Activated CD4-positive, alpha-beta T cell treated with anti-CD3 and anti-CD28 coated beads, Interleukin-2, amount 10 ng/mL, durations not matched to agents 7 days and 5 days (primary cell): ENCODE measurements at regions not wholly inside any gene's neighbourhood (a gene's known extent, or its start where the extent isn't known, plus 50 kb on each side); places are given as distances from the start of the nearest gene placed in this dataset.

Experiments
- CTCF ChIA-PET: fragments of 350-600 bp; sonication (Branson Sonifier 250); formaldehyde crosslinking; loops from one replicate; lab custom pipeline; 2021; ENCODE audit warnings: antibody characterized with exemption; lab: Charles Lee
- POLR2A ChIA-PET: fragments of 350-600 bp; sonication (Branson Sonifier 250); formaldehyde crosslinking; loops from one replicate; lab custom pipeline; 2021; ENCODE audit warnings: antibody characterized with exemption; lab: Charles Lee
- DNase-seq: peaks from one replicate; pipeline ENCODE4 v3.0.0-alpha.2; 2020
- H3K27ac Mint-ChIP-seq: one replicate; pipeline ENCODE4 v1.8.0; 2021; ENCODE audit warnings: mild to moderate bottlenecking, moderate library complexity, mixed read lengths
- H3K27me3 Mint-ChIP-seq: one replicate; pipeline ENCODE4 v1.8.0; 2021; ENCODE audit warnings: mixed read lengths
- H3K36me3 Mint-ChIP-seq: one replicate; pipeline ENCODE4 v1.8.0; 2021; ENCODE audit warnings: low read depth, mixed read lengths
- H3K4me1 Mint-ChIP-seq: one replicate; pipeline ENCODE4 v1.8.0; 2021; ENCODE audit warnings: mixed read lengths
- H3K4me3 Mint-ChIP-seq: one replicate; pipeline ENCODE4 v1.8.0; 2021; ENCODE audit warnings: mild to moderate bottlenecking, moderate library complexity, mixed read lengths
- H3K9me3 Mint-ChIP-seq: one replicate; pipeline ENCODE4 v1.8.0; 2021; ENCODE audit warnings: mixed read lengths

- Mint-ChIP-seq H3K36me3 (no peaks in the 10 kb centered on the region), H3K27ac (no peak overlapping the region), H3K4me3 (no peak overlapping the region), H3K4me1 (no peaks in the 10 kb centered on the region), H3K9me3 (no peaks in the 10 kb centered on the region), H3K27me3 (no peaks in the 10 kb centered on the region)
- ChIA-PET POLR2A (no interaction called here), CTCF (no interaction called here)
- no peak for DNase-seq
These were observed 279.1 kb upstream of the THRB start for GRCh38 chr3:24773798-24774197.

- H3K4me3 Mint-ChIP-seq, result no peak overlapping the region
- H3K27ac Mint-ChIP-seq, result no peak overlapping the region
- CTCF ChIA-PET, result no interaction called here
- POLR2A ChIA-PET, result no interaction called here
- peaks cover 18% of the 10 kb centered on the region for H3K9me3 Mint-ChIP-seq
- no peak for DNase-seq
- no peaks in the 10 kb centered on the region for H3K4me1 Mint-ChIP-seq
- no peaks in the 10 kb centered on the region for H3K27me3 Mint-ChIP-seq
- no peaks in the 10 kb centered on the region for H3K36me3 Mint-ChIP-seq
These were observed 286.3 kb upstream of the THRB start for GRCh38 chr3:24780991-24781390.

GRCh38 chr3:24781454-24781853 lies 286.8 kb upstream of the THRB start:
- ChIA-PET CTCF (no interaction called here), POLR2A (no interaction called here)
- DNase-seq, result no peak
- no peak overlapping the region for H3K27ac Mint-ChIP-seq
- no peaks in the 10 kb centered on the region for H3K4me1 Mint-ChIP-seq
- H3K9me3 Mint-ChIP-seq, result peaks cover 18% of the 10 kb centered on the region
- no peaks in the 10 kb centered on the region for H3K27me3 Mint-ChIP-seq
- H3K4me3 Mint-ChIP-seq, result no peak overlapping the region
- no peaks in the 10 kb centered on the region for H3K36me3 Mint-ChIP-seq

GRCh38 chr3:24793896-24794295 lies 299.2 kb upstream of the THRB start:
- H3K27ac Mint-ChIP-seq, result no peak overlapping the region
- CTCF ChIA-PET, result no interaction called here
- no peak for DNase-seq
- H3K4me1 Mint-ChIP-seq, result no peaks in the 10 kb centered on the region
- no peaks in the 10 kb centered on the region for H3K27me3 Mint-ChIP-seq
- no peaks in the 10 kb centered on the region for H3K36me3 Mint-ChIP-seq
- H3K9me3 Mint-ChIP-seq, result peaks cover 2% of the 10 kb centered on the region
- H3K4me3 Mint-ChIP-seq, result no peak overlapping the region
- POLR2A ChIA-PET, result no interaction called here

- DNase-seq, result no peak
- ChIA-PET POLR2A (no interaction called here), CTCF (no interaction called here)
- Mint-ChIP-seq H3K27me3 (no peaks in the 10 kb centered on the region), H3K4me3 (no peak overlapping the region), H3K4me1 (no peaks in the 10 kb centered on the region), H3K27ac (no peak overlapping the region), H3K36me3 (no peaks in the 10 kb centered on the region), H3K9me3 (no peaks in the 10 kb centered on the region)
These were observed 308.0 kb upstream of the THRB start for GRCh38 chr3:24802614-24803013.

DNA sequence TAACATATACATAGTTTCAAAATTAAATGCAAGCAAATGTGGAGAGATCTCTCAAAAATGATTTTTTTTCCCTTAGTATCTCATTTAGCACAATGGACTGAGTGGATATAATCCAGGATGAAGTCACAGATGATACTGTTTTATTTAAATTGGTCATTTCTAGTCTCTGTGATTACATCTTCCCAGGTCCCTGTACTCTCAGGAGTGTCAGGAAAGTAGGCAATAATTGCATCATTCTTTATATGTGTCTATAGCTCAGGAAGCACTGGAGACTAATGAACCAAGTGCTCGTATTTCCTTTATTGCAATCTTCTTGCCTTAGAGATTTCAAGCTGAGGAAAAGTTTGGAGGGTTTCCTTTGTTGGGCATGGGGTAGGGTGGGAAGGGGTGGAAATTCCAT lies 309.4 kb upstream of the THRB start:
- Mint-ChIP-seq H3K36me3 (no peaks in the 10 kb centered on the region), H3K4me3 (no peak overlapping the region), H3K27ac (no peak overlapping the region), H3K4me1 (no peaks in the 10 kb centered on the region), H3K9me3 (no peaks in the 10 kb centered on the region), H3K27me3 (no peaks in the 10 kb centered on the region)
- POLR2A ChIA-PET, result no interaction called here
- CTCF ChIA-PET, result no interaction called here
- no peak for DNase-seq

- H3K4me3 Mint-ChIP-seq, result no peak overlapping the region
- H3K9me3 Mint-ChIP-seq, result no peaks in the 10 kb centered on the region
- H3K27me3 Mint-ChIP-seq, result no peaks in the 10 kb centered on the region
- H3K36me3 Mint-ChIP-seq, result no peaks in the 10 kb centered on the region
- no peak overlapping the region for H3K27ac Mint-ChIP-seq
- POLR2A ChIA-PET, result no interaction called here
- no peaks in the 10 kb centered on the region for H3K4me1 Mint-ChIP-seq
- no peak for DNase-seq
- CTCF ChIA-PET, result no interaction called here
These were observed 316.2 kb upstream of the THRB start for GRCh38 chr3:24810881-24811280.

DNA sequence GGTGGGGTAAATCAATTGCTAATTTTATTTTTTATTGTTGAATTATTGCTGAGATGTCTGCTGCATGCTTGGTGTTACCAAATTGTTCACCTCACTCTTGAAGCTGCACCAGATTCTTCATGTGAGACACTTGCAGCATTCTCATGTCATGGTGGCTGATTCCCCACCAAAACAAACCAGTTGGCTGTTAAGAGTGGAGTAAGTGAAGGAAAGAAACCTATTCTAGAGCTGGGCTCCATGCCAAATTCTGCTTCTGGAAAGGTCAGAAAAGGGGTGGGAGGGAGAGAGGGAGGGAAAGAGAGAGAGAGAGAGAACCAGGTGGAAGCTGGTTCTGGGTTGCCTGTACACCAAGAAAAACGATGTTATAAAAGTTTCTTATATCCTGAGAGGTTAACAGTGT lies 317.5 kb upstream of the THRB start:
- Mint-ChIP-seq H3K36me3 (no peaks in the 10 kb centered on the region), H3K4me3 (no peak overlapping the region), H3K4me1 (no peaks in the 10 kb centered on the region), H3K27me3 (no peaks in the 10 kb centered on the region), H3K27ac (no peak overlapping the region), H3K9me3 (no peaks in the 10 kb centered on the region)
- ChIA-PET POLR2A (no interaction called here), CTCF (no interaction called here)
- DNase-seq, result no peak

- H3K27ac Mint-ChIP-seq, result no peak overlapping the region
- POLR2A ChIA-PET, result no interaction called here
- H3K4me1 Mint-ChIP-seq, result no peaks in the 10 kb centered on the region
- H3K4me3 Mint-ChIP-seq, result no peak overlapping the region
- CTCF ChIA-PET, result no interaction called here
- no peaks in the 10 kb centered on the region for H3K36me3 Mint-ChIP-seq
- H3K9me3 Mint-ChIP-seq, result no peaks in the 10 kb centered on the region
- DNase-seq, result no peak
- H3K27me3 Mint-ChIP-seq, result no peaks in the 10 kb centered on the region
These were observed 323.4 kb upstream of the THRB start for GRCh38 chr3:24818055-24818454.

DNA sequence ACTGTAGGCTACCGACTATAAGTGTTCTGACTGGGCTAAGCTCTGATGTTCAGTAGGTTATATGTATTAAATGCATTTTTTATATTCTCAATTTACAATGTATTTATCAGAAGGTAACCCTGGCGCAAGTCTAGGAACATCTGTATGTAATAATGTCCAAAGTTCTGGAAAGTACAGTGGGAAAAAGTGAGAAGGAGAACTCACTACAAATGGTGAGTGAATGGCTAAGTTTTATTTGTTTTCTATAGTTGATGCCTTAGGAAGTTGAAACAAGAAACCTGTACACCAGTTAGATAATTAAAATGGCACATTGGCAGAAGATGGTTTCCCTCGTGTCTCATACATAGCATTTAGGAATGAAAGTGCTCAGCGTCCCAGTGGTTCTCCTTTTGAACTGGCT lies 333.4 kb upstream of the THRB start:
- no peak for DNase-seq
- H3K27me3 Mint-ChIP-seq, result peaks cover 25% of the 10 kb centered on the region
- no peak overlapping the region for H3K4me3 Mint-ChIP-seq
- H3K36me3 Mint-ChIP-seq, result no peaks in the 10 kb centered on the region
- POLR2A ChIA-PET, result no interaction called here
- no peaks in the 10 kb centered on the region for H3K9me3 Mint-ChIP-seq
- no peak overlapping the region for H3K27ac Mint-ChIP-seq
- CTCF ChIA-PET, result no interaction called here
- H3K4me1 Mint-ChIP-seq, result peaks cover 2% of the 10 kb centered on the region

GRCh38 chr3:24828551-24828950 lies 333.9 kb upstream of the THRB start:
- peaks cover 25% of the 10 kb centered on the region for H3K27me3 Mint-ChIP-seq
- H3K9me3 Mint-ChIP-seq, result no peaks in the 10 kb centered on the region
- CTCF ChIA-PET, result no interaction called here
- no peak overlapping the region for H3K27ac Mint-ChIP-seq
- H3K36me3 Mint-ChIP-seq, result no peaks in the 10 kb centered on the region
- POLR2A ChIA-PET, result no interaction called here
- DNase-seq, result no peak
- peaks cover 2% of the 10 kb centered on the region for H3K4me1 Mint-ChIP-seq
- H3K4me3 Mint-ChIP-seq, result no peak overlapping the region

GRCh38 chr3:24829011-24829581 lies 334.4 kb upstream of the THRB start:
- CTCF ChIA-PET, result no interaction called here
- Mint-ChIP-seq H3K27me3 (peaks cover 25% of the 10 kb centered on the region), H3K4me3 (no peak overlapping the region), H3K4me1 (peaks cover 2% of the 10 kb centered on the region), H3K9me3 (no peaks in the 10 kb centered on the region), H3K27ac (no peak overlapping the region), H3K36me3 (no peaks in the 10 kb centered on the region)
- no peak for DNase-seq
- POLR2A ChIA-PET, result no interaction called here

DNA sequence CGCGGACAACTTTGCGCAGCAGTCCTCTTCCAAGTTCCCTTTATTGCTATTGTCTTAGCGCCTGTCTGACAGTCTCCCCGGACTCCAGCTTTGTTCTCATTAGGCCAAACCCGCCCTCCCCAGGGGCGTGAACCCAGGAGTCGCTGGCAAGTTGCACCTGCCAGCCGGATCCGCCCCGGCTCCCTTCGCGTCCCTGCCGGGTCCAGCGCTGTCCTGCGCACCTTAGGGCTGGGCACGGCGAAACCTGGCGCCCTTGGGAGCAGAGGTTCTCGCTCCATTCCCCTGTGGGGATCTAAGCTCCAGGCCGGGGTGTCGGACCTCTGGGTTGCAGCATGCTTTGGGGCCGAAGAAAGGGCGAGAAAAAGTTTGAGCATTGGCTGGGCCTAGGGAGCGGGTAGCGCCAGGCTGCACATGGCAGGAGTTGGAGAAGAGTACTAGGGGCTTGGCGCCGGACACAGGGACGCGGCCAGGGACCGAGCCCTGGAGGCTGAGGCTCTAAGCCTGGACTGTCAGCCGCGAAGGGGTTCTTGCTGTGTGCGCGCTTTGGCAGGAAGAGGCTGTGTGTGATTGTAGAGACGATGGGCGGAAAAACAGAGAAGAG lies 335.1 kb upstream of the THRB start:
- ChIA-PET CTCF (no interaction called here), POLR2A (no interaction called here)
- H3K9me3 Mint-ChIP-seq, result no peaks in the 10 kb centered on the region
- H3K27me3 Mint-ChIP-seq, result peaks cover 25% of the 10 kb centered on the region
- H3K4me1 Mint-ChIP-seq, result peaks cover 2% of the 10 kb centered on the region
- no peak overlapping the region for H3K4me3 Mint-ChIP-seq
- H3K27ac Mint-ChIP-seq, result no peak overlapping the region
- no peak for DNase-seq
- no peaks in the 10 kb centered on the region for H3K36me3 Mint-ChIP-seq
